ENCODE measurements at regions not wholly inside any gene's neighbourhood (a gene's known extent, or its start where the extent isn't known, plus 50 kb on each side); places are given as distances from the start of the nearest gene placed in this dataset.

DNA sequence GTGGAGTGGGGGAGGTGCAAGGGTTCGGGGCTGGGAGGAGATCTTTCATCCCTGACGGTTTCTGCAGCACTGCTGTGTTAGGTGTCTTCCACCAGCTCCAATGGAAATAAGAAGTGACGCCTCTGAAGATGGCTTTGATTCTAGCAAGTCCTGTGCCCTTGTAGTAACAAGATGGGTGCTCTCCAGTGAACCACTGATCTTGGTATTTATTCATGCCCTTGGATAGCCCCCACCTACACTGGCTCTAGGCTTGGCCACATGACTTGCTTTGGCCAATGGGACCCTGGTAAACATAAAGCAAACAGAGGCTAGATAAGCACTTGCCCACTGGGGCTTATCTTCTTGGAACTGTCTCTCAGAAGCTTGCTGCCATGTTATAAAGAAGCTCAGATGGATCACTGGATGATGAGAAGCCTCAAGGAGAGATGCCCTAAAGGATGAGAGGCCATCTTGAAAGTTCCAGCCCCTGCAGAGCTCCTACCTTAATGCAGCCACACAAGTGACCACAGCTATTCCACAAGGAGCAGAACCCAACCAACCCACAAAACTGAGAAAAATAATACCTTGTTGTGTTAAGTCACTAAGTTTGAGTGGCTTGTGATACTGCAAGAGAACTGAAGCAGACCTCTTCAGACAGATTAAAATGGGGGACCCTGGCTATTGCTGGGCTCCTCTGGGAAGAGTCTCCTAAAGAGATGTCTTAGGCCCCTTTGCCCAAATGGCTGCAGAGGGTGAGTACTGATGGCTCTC, 137.9 kb downstream of the PDCD6IP start:
- TF ChIP-seq POLR2A (IDR thresholded peaks at IDR 0.05; ENCODE audit: low read length): no peak
- no peak for TF ChIP-seq GATA1 (IDR thresholded peaks at IDR 0.05; ENCODE audit: low read depth, low read length)
